SU-DHL-6 (cell line): ENCODE measurements at regions not wholly inside any gene's neighbourhood (a gene's known extent, or its start where the extent isn't known, plus 50 kb on each side); places are given as distances from the start of the nearest gene placed in this dataset.

Experiments used
- CTCF ChIP-seq: fragments of 200-600 bp; sonication (generic); IDR thresholded peaks from one replicate; pipeline ENCODE4 v1.5.1; 2017; ENCODE audit warnings: antibody characterized with exemption, mild to moderate bottlenecking, low read length, moderate library complexity; ENCODE audit not compliant: insufficient read depth, poor library complexity, severe bottlenecking
- EZH2phosphoT487 ChIP-seq: fragments of 200-600 bp; sonication (generic), shearing (Covaris generic); conservative IDR thresholded peaks from 2 replicates; pipeline ENCODE4 v1.6.1; 2018; ENCODE audit warnings: mild to moderate bottlenecking, antibody characterized with exemption, low read length, moderate library complexity, mixed read lengths

- TF ChIP-seq EZH2phosphoT487 (no peak), CTCF (no peak)
These were observed 104.9 kb upstream of the FAM180A start for GRCh38 chr7:135853499-135853898.
